ENCODE measurements at regions not wholly inside any gene's neighbourhood (a gene's known extent, or its start where the extent isn't known, plus 50 kb on each side); places are given as distances from the start of the nearest gene placed in this dataset.

DNA sequence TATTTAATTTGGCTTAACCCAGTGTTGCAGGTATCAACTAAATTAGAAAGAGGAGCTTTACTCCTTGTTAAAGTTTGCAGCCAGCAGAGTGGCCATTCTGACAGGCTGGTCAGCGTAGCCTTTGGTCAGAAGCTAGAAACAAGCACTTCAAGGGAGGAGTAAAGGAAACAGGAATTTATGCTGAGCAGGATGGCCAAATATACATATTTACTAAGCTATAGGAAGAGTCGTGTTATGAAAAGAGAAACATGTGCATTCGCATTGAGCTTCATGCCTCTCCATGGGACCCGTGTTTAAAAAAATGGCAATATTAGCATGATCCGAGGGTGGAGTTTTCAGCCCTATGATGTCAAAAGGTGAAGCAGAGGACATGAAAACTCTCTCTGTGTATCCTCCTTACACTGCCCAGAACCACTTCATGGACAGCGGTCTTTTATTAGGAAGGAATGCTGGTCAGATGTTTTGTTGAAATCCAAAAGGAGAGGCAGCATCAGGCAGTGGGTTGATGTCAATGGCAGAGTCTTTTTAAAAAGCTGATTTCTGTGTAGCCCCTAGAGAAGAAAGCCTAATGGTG lies 71.8 kb upstream of the MAPK10 start:
- TF ChIP-seq PPARA (CRISPR knock-in tag; IDR thresholded peaks at IDR 0.05; ENCODE audit: borderline replicate concordance) (no peak), SNAI2 (CRISPR knock-in tag; IDR thresholded peaks at IDR 0.05) (no peak), ZC3H10 (CRISPR knock-in tag; IDR thresholded peaks at IDR 0.05) (no peak), OSR1 (CRISPR knock-in tag; IDR thresholded peaks at IDR 0.05) (no peak), ZNF565 (CRISPR knock-in tag; conservative IDR thresholded peaks at IDR 0.05; ENCODE audit: low read depth) (no peak), CSDC2 (CRISPR knock-in tag; IDR thresholded peaks at IDR 0.05) (no peak), TCF4 (CRISPR knock-in tag; IDR thresholded peaks at IDR 0.05; ENCODE audit: borderline replicate concordance) (no peak), TOX (CRISPR knock-in tag; IDR thresholded peaks at IDR 0.05; ENCODE audit: borderline replicate concordance) (no peak), ISL1 (CRISPR knock-in tag; IDR thresholded peaks at IDR 0.05) (no peak), GLIS3 (CRISPR knock-in tag; IDR thresholded peaks at IDR 0.05) (no peak), RARB (CRISPR knock-in tag; IDR thresholded peaks at IDR 0.05) (no peak), ESRRG (CRISPR knock-in tag; IDR thresholded peaks at IDR 0.05) (no peak)
- TF ChIP-seq, protein P1, sequence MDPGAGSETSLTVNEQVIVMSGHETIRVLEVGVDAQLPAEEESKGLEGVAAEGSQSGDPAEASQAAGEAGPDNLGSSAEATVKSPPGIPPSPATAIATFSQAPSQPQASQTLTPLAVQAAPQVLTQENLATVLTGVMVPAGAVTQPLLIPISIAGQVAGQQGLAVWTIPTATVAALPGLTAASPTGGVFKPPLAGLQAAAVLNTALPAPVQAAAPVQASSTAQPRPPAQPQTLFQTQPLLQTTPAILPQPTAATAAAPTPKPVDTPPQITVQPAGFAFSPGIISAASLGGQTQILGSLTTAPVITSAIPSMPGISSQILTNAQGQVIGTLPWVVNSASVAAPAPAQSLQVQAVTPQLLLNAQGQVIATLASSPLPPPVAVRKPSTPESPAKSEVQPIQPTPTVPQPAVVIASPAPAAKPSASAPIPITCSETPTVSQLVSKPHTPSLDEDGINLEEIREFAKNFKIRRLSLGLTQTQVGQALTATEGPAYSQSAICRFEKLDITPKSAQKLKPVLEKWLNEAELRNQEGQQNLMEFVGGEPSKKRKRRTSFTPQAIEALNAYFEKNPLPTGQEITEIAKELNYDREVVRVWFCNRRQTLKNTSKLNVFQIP (CRISPR knock-in tag; IDR thresholded peaks at IDR 0.05; ENCODE audit: borderline replicate concordance, low read depth), result no peak
- TF ChIP-seq, protein P2, sequence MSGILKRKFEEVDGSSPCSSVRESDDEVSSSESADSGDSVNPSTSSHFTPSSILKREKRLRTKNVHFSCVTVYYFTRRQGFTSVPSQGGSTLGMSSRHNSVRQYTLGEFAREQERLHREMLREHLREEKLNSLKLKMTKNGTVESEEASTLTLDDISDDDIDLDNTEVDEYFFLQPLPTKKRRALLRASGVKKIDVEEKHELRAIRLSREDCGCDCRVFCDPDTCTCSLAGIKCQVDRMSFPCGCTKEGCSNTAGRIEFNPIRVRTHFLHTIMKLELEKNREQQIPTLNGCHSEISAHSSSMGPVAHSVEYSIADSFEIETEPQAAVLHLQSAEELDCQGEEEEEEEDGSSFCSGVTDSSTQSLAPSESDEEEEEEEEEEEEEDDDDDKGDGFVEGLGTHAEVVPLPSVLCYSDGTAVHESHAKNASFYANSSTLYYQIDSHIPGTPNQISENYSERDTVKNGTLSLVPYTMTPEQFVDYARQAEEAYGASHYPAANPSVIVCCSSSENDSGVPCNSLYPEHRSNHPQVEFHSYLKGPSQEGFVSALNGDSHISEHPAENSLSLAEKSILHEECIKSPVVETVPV (CRISPR knock-in tag; IDR thresholded peaks at IDR 0.05), result no peak
- TF ChIP-seq, protein P3, sequence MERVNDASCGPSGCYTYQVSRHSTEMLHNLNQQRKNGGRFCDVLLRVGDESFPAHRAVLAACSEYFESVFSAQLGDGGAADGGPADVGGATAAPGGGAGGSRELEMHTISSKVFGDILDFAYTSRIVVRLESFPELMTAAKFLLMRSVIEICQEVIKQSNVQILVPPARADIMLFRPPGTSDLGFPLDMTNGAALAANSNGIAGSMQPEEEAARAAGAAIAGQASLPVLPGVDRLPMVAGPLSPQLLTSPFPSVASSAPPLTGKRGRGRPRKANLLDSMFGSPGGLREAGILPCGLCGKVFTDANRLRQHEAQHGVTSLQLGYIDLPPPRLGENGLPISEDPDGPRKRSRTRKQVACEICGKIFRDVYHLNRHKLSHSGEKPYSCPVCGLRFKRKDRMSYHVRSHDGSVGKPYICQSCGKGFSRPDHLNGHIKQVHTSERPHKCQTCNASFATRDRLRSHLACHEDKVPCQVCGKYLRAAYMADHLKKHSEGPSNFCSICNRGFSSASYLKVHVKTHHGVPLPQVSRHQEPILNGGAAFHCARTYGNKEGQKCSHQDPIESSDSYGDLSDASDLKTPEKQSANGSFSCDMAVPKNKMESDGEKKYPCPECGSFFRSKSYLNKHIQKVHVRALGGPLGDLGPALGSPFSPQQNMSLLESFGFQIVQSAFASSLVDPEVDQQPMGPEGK (CRISPR knock-in tag; IDR thresholded peaks at IDR 0.05; ENCODE audit: borderline replicate concordance), result no peak
- TF ChIP-seq, protein P4, sequence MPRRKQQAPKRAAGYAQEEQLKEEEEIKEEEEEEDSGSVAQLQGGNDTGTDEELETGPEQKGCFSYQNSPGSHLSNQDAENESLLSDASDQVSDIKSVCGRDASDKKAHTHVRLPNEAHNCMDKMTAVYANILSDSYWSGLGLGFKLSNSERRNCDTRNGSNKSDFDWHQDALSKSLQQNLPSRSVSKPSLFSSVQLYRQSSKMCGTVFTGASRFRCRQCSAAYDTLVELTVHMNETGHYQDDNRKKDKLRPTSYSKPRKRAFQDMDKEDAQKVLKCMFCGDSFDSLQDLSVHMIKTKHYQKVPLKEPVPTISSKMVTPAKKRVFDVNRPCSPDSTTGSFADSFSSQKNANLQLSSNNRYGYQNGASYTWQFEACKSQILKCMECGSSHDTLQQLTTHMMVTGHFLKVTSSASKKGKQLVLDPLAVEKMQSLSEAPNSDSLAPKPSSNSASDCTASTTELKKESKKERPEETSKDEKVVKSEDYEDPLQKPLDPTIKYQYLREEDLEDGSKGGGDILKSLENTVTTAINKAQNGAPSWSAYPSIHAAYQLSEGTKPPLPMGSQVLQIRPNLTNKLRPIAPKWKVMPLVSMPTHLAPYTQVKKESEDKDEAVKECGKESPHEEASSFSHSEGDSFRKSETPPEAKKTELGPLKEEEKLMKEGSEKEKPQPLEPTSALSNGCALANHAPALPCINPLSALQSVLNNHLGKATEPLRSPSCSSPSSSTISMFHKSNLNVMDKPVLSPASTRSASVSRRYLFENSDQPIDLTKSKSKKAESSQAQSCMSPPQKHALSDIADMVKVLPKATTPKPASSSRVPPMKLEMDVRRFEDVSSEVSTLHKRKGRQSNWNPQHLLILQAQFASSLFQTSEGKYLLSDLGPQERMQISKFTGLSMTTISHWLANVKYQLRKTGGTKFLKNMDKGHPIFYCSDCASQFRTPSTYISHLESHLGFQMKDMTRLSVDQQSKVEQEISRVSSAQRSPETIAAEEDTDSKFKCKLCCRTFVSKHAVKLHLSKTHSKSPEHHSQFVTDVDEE (CRISPR knock-in tag; IDR thresholded peaks at IDR 0.05), result no peak
- ATAC-seq, result no peak

DNA sequence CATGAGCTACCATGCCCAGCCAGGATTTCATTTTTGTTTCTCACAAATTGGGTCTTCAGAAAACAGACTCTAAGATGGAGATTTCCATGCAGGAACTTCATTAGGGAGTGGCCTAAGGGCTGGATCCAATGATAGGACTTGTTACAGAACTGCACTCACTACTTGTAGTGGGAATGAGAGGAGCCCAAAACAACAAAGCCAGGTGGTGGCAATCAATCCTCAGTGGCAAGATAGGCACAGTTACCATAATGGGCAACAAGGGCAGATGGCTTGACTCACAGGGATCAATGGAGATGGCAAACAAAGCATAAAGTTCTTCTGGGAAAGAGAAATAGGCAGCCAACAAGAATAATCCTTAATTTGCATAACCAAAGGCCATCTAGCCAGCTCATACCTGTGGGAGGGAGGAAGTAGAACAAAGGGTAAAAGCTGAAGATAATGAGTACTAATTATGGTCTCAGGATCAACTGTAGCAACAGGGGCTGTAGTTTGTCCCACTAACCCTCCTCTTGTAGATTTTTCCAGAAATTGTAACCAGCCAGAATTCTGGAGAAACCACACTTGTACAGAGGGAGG lies 72.8 kb upstream of the MAPK10 start:
- TF ChIP-seq GLIS3 (CRISPR knock-in tag; IDR thresholded peaks at IDR 0.05) (no peak), PPARA (CRISPR knock-in tag; IDR thresholded peaks at IDR 0.05; ENCODE audit: borderline replicate concordance) (no peak), ARNTL (CRISPR knock-in tag; IDR thresholded peaks at IDR 0.05; ENCODE audit: borderline replicate concordance, low read depth) (no peak), ESRRG (CRISPR knock-in tag; IDR thresholded peaks at IDR 0.05) (no peak), ZFP3 (CRISPR knock-in tag; IDR thresholded peaks at IDR 0.05) (no peak), OSR1 (CRISPR knock-in tag; IDR thresholded peaks at IDR 0.05) (no peak), ZNF565 (CRISPR knock-in tag; conservative IDR thresholded peaks at IDR 0.05; ENCODE audit: low read depth) (no peak), ZC3H10 (CRISPR knock-in tag; IDR thresholded peaks at IDR 0.05) (no peak), ZFP30 (CRISPR knock-in tag; IDR thresholded peaks at IDR 0.05) (no peak), SNAI2 (CRISPR knock-in tag; IDR thresholded peaks at IDR 0.05) (no peak)
- TF ChIP-seq, protein P5, sequence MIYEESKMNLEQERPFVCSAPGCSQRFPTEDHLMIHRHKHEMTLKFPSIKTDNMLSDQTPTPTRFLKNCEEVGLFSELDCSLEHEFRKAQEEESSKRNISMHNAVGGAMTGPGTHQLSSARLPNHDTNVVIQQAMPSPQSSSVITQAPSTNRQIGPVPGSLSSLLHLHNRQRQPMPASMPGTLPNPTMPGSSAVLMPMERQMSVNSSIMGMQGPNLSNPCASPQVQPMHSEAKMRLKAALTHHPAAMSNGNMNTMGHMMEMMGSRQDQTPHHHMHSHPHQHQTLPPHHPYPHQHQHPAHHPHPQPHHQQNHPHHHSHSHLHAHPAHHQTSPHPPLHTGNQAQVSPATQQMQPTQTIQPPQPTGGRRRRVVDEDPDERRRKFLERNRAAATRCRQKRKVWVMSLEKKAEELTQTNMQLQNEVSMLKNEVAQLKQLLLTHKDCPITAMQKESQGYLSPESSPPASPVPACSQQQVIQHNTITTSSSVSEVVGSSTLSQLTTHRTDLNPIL (CRISPR knock-in tag; IDR thresholded peaks at IDR 0.05; ENCODE audit: low read depth), result no peak
- TF ChIP-seq, protein P2 (CRISPR knock-in tag; IDR thresholded peaks at IDR 0.05), result no peak
- TF ChIP-seq, protein P1 (CRISPR knock-in tag; IDR thresholded peaks at IDR 0.05; ENCODE audit: borderline replicate concordance, low read depth), result no peak
- TF ChIP-seq, protein P3 (CRISPR knock-in tag; IDR thresholded peaks at IDR 0.05; ENCODE audit: borderline replicate concordance), result no peak

More for the DNA sequence above, 72.8 kb upstream of the MAPK10 start:
- ATAC-seq, result no peak
